Mesothelial cell of epicardium (in vitro differentiated cells): ENCODE measurements at regions not wholly inside any gene's neighbourhood (a gene's known extent, or its start where the extent isn't known, plus 50 kb on each side); places are given as distances from the start of the nearest gene placed in this dataset.

Experiments
- DNase-seq, 2 experiments: peaks; one replicate each; pipeline ENCODE4 v3.0.0; 2021; ENCODE audit warnings: low spot score in 2 of 2; ENCODE audit not compliant: unreplicated experiment in 2 of 2
- H3K27ac Mint-ChIP-seq: 2 replicates; pipeline ENCODE4 v1.8.0; 2021; ENCODE audit warnings: mixed read lengths
- H3K27me3 Mint-ChIP-seq: 2 replicates; pipeline ENCODE4 v1.8.0; 2021; ENCODE audit warnings: low read depth, mixed read lengths
- H3K36me3 Mint-ChIP-seq: 2 replicates; pipeline ENCODE4 v1.8.0; 2021; ENCODE audit warnings: mixed read lengths
- H3K4me1 Mint-ChIP-seq: 2 replicates; pipeline ENCODE4 v1.8.0; 2021; ENCODE audit warnings: mixed read lengths
- H3K4me3 Mint-ChIP-seq: 2 replicates; pipeline ENCODE4 v1.8.0; 2021; ENCODE audit warnings: mild to moderate bottlenecking, moderate library complexity, mixed read lengths
- H3K9me3 Mint-ChIP-seq: 2 replicates; pipeline ENCODE4 v1.8.0; 2021; ENCODE audit warnings: mixed read lengths
- CTCF ChIP-seq: fragments of 200-600 bp; sonication (generic); IDR thresholded peaks from one replicate; pipeline ENCODE4 v1.5.0; 2021; ENCODE audit warnings: antibody characterized with exemption; ENCODE audit not compliant: unreplicated experiment

GRCh38 chr13:109694972-109695371 lies 91.4 kb downstream of the IRS2 start:
- Mint-ChIP-seq H3K9me3 (no peaks in the 10 kb centered on the region), H3K27me3 (peaks cover 4% of the 10 kb centered on the region), H3K36me3 (no peaks in the 10 kb centered on the region), H3K27ac (no peak overlapping the region), H3K4me3 (no peak overlapping the region), H3K4me1 (peaks cover under 1% of the 10 kb centered on the region)
- TF ChIP-seq CTCF, result no peak
- no peak for DNase-seq

- Mint-ChIP-seq H3K27me3 (peaks cover 4% of the 10 kb centered on the region), H3K4me1 (no peaks in the 10 kb centered on the region), H3K27ac (no peak overlapping the region), H3K36me3 (no peaks in the 10 kb centered on the region), H3K4me3 (no peak overlapping the region), H3K9me3 (no peaks in the 10 kb centered on the region)
- DNase-seq, result no peak
- no peak for TF ChIP-seq CTCF
These were observed 93.2 kb downstream of the IRS2 start for GRCh38 chr13:109693213-109693612.

DNA sequence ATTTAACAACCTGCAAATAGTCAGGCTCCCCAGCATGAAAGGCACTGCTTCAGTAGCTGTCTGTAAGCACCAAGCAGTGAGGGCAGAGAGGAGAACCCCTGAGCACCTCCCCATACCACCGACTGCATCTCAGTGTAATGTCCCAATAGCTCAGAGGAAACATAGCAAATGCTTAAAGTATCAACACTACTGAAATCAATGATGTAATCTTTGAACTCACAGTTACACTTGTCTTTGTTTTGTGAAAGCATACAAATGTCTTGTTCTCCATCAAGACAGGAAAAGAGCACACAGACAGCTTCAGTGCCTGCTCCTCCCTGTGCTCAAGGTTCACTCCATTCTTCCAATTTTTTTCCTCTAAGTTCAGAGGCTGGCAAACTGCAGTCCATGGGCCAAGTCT lies 94.7 kb downstream of the IRS2 start:
- Mint-ChIP-seq H3K9me3 (no peaks in the 10 kb centered on the region), H3K27ac (no peak overlapping the region), H3K4me1 (no peaks in the 10 kb centered on the region), H3K4me3 (no peak overlapping the region), H3K36me3 (no peaks in the 10 kb centered on the region), H3K27me3 (peaks cover 7% of the 10 kb centered on the region)
- TF ChIP-seq CTCF, result no peak
- no peak for DNase-seq

- Mint-ChIP-seq H3K4me1 (peaks cover 9% of the 10 kb centered on the region), H3K9me3 (no peaks in the 10 kb centered on the region), H3K27ac (no peak overlapping the region), H3K36me3 (no peaks in the 10 kb centered on the region), H3K4me3 (no peak overlapping the region), H3K27me3 (peaks cover 15% of the 10 kb centered on the region)
- no peak for TF ChIP-seq CTCF
- DNase-seq, result no peak
These were observed 98.6 kb downstream of the IRS2 start for GRCh38 chr13:109687559-109688448.

DNA sequence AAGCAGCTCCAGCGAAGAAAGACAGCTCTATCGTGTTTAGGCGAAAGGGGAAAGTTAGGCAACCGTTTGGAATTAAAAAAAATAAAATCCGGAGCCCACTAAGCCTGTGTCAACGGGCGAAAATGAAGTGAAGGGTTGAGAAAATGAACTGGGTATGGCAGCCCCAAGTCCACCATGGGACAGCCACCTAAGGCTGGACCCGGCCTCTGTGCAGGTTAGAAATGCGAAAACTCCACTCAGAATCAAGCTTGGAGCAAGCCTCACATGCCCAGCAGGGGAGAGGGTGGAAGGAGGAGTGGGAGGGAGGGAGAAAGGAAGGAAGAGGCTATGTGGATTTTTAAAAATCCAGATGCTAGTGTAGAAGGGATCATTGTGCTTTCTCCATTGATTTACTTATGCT lies 101.2 kb downstream of the IRS2 start:
- H3K9me3 Mint-ChIP-seq, result no peaks in the 10 kb centered on the region
- DNase-seq, result no peak
- H3K27ac Mint-ChIP-seq, result no peak overlapping the region
- H3K4me1 Mint-ChIP-seq, result peaks cover 9% of the 10 kb centered on the region
- H3K27me3 Mint-ChIP-seq, result peaks cover 23% of the 10 kb centered on the region
- TF ChIP-seq CTCF, result no peak
- no peak overlapping the region for H3K4me3 Mint-ChIP-seq
- H3K36me3 Mint-ChIP-seq, result no peaks in the 10 kb centered on the region
